ENCODE measurements at regions not wholly inside any gene's neighbourhood (a gene's known extent, or its start where the extent isn't known, plus 50 kb on each side); places are given as distances from the start of the nearest gene placed in this dataset.

- intact Hi-C loops (cut with micrococcal nuclease): no loop called here
These were observed 70.5 kb upstream of the RUNX1 start for GRCh38 chr21:35119501-35120047.

GRCh38 chr21:35116777-35117176 is 67.7 kb upstream of the RUNX1 start:
- intact Hi-C loops (cut with micrococcal nuclease): no loop called here

GRCh38 chr21:35113064-35113463 is 64.0 kb upstream of the RUNX1 start:
- intact Hi-C loops (cut with micrococcal nuclease): no loop called here

- intact Hi-C loops (cut with micrococcal nuclease): no loop called here
These were observed 62.3 kb upstream of the RUNX1 start for GRCh38 chr21:35111321-35111930.

- intact Hi-C loops (cut with micrococcal nuclease): no loop called here
These were observed 59.8 kb upstream of the RUNX1 start for GRCh38 chr21:35108887-35109286.

GRCh38 chr21:35107520-35107919 is 58.4 kb upstream of the RUNX1 start:
- intact Hi-C loops (cut with micrococcal nuclease): no loop called here

GRCh38 chr21:35106246-35106835 is 57.2 kb upstream of the RUNX1 start:
- intact Hi-C loops (cut with micrococcal nuclease): no loop called here

GRCh38 chr21:35102488-35103371 is 53.6 kb upstream of the RUNX1 start:
- intact Hi-C loops (cut with micrococcal nuclease): no loop called here

- intact Hi-C loops (cut with micrococcal nuclease): no loop called here
These were observed 51.3 kb upstream of the RUNX1 start for GRCh38 chr21:35100349-35100811.

- intact Hi-C loops (cut with micrococcal nuclease): loop anchor here (5.0 kb wide), 2 partner anchors 47 to 128 kb away; no protein-coding TSS in a partner anchor
These were observed 50.2 kb upstream of the RUNX1 start for GRCh38 chr21:35099310-35099709.
